HCT116 (cell line): ENCODE measurements at regions not wholly inside any gene's neighbourhood (a gene's known extent, or its start where the extent isn't known, plus 50 kb on each side); places are given as distances from the start of the nearest gene placed in this dataset.

Experiments used
- ATAC-seq: fragments of 200-7000 bp; cut with Tn5 transposase; 2 replicates; pipeline ENCODE4 v1.9.1; 2020; ENCODE audit warnings: mild to moderate bottlenecking, moderate library complexity
- BruUV-seq: library from RNA; stranded (reverse); fragments of 400-500 nt; replicated peaks from 2 replicates; lab custom pipeline; 2021; lab: Mats Ljungman, UMichigan
- CTCF ChIA-PET: fragments of 300-600 bp; sonication (Branson Sonifier 250); formaldehyde crosslinking; loops from one replicate; lab custom pipeline; 2021; ENCODE audit warnings: antibody characterized with exemption; lab: Charles Lee
- POLR2A ChIA-PET: fragments of 300-600, 350-600 bp; sonication (Branson Sonifier 250); formaldehyde crosslinking; loops from one replicate; lab custom pipeline; 2021; ENCODE audit warnings: antibody characterized with exemption; lab: Charles Lee
- RAD21 ChIA-PET, 2 experiments: fragments of 300-600 bp; sonication (Branson Sonifier 250); formaldehyde crosslinking; loops; one replicate each; lab custom pipeline; 2023; ENCODE audit warnings: low total read pairs in 2 of 2; ENCODE audit not compliant: uncharacterized antibody in 2 of 2, unreplicated experiment in 2 of 2, low non-redundant PET in 1 of 2; lab: Charles Lee
- DNase-seq: peaks from one replicate; pipeline ENCODE4 v3.0.0-alpha.2; 2010; ENCODE audit warnings: low read depth, low spot score
- H2AFZ ChIP-seq: fragments of 200-600 bp; shearing (Covaris generic), sonication (generic); 2 replicates; pipeline ENCODE4 v1.6.1; 2017; ENCODE audit warnings: low read depth, mixed run types, mixed read lengths, antibody characterized with exemption, low read length; ENCODE audit not compliant: poor library complexity, severe bottlenecking
- H3K27ac ChIP-seq: 2 replicates; pipeline ENCODE4 v1.5.1; 2012; ENCODE audit warnings: low read depth, low read length
- H3K27me3 ChIP-seq: fragments of 200-600 bp; sonication (generic); 2 replicates; pipeline ENCODE4 v1.6.1; 2016; ENCODE audit warnings: mixed run types, low read length, mixed read lengths; ENCODE audit not compliant: insufficient read depth
- H3K36me3 ChIP-seq, 2 experiments: fragments of 200-500 bp in 1 of 2; fragments of 200-600 bp in 1 of 2; sonication (Bioruptor generic) in 1 of 2; sonication (generic) in 1 of 2; 2 replicates each; pipeline versions ENCODE4 v1.5.1 to v1.6.1; 2014 to 2016; ENCODE audit warnings: low read length in 2 of 2, inconsistent platforms in 1 of 2, mixed read lengths in 1 of 2, mixed run types in 1 of 2; ENCODE audit not compliant: insufficient read depth in 2 of 2, control insufficient read depth in 1 of 2
- H3K4me1 ChIP-seq, 2 experiments: fragments of 200-600 bp in 1 of 2; sonication (generic) in 1 of 2; 2 replicates each; pipeline versions ENCODE4 v1.5.1 to v1.6.1; 2012 to 2017; ENCODE audit warnings: low read length in 2 of 2, inconsistent platforms in 1 of 2, mild to moderate bottlenecking in 1 of 2, mixed read lengths in 1 of 2, mixed run types in 1 of 2, moderate library complexity in 1 of 2; ENCODE audit not compliant: insufficient read depth in 2 of 2, control insufficient read depth in 1 of 2
- H3K4me2 ChIP-seq: fragments of 200-600 bp; sonication (generic); 2 replicates; pipeline ENCODE4 v1.6.1; 2017; ENCODE audit warnings: mixed run types, low read length, mixed read lengths
- H3K4me3 ChIP-seq, 2 experiments: fragments of 200-600 bp in 1 of 2; sonication (generic) in 1 of 2; replicated peaks in 1 of 2; 2 replicates each; pipeline ENCODE4 v1.5.1; 2011 to 2016; ENCODE audit warnings: low read length in 2 of 2, control low read depth in 1 of 2, low read depth in 1 of 2, mild to moderate bottlenecking in 1 of 2, mixed read lengths in 1 of 2, mixed run types in 1 of 2
- H3K79me2 ChIP-seq: fragments of 200-600 bp; sonication (generic); 2 replicates; pipeline ENCODE4 v1.6.1; 2017; ENCODE audit warnings: mild to moderate bottlenecking, mixed run types, low read length, moderate library complexity, mixed read lengths; ENCODE audit not compliant: insufficient read depth
- H3K9ac ChIP-seq: fragments of 200-600 bp; sonication (generic); 2 replicates; pipeline ENCODE4 v1.6.1; 2016; ENCODE audit warnings: low read length, mixed read lengths
- H3K9me2 ChIP-seq: fragments of 200-600 bp; sonication (generic), shearing (Covaris generic); 2 replicates; pipeline ENCODE4 v1.6.1; 2017; ENCODE audit warnings: mixed run types, mild to moderate bottlenecking, moderate library complexity; ENCODE audit not compliant: insufficient read depth
- H3K9me3 ChIP-seq, 2 experiments: fragments of 200-500 bp in 1 of 2; fragments of 200-600 bp in 1 of 2; sonication (Bioruptor generic) in 1 of 2; sonication (generic) in 1 of 2; 2 replicates each; pipeline ENCODE4 v1.6.1; 2014 to 2017; ENCODE audit warnings: low read length in 2 of 2, mixed read lengths in 2 of 2, inconsistent platforms in 1 of 2, low read depth in 1 of 2, mild to moderate bottlenecking in 1 of 2, mixed run types in 1 of 2, moderate library complexity in 1 of 2; ENCODE audit not compliant: control insufficient read depth in 1 of 2, insufficient read depth in 1 of 2
- H4K20me1 ChIP-seq: fragments of 200-600 bp; sonication (generic), shearing (Covaris generic); 2 replicates; pipeline ENCODE4 v1.6.1; 2017; ENCODE audit warnings: mixed run types, mild to moderate bottlenecking, moderate library complexity; ENCODE audit not compliant: insufficient read depth
- ATF3 ChIP-seq: IDR thresholded peaks from 2 replicates; pipeline ENCODE4 v1.6.1; 2012
- CBX3 ChIP-seq: IDR thresholded peaks from 2 replicates; pipeline ENCODE4 v1.6.1; 2012; ENCODE audit warnings: low read depth
- CEBPB ChIP-seq: IDR thresholded peaks from 2 replicates; pipeline ENCODE4 v1.6.1; 2012; ENCODE audit warnings: low read depth
- EGR1 ChIP-seq: IDR thresholded peaks from 2 replicates; pipeline ENCODE4 v1.6.1; 2012; ENCODE audit warnings: low read depth
- ELF1 ChIP-seq: IDR thresholded peaks from 2 replicates; pipeline ENCODE4 v1.6.1; 2012; ENCODE audit warnings: low read depth, borderline replicate concordance
- RAD21 ChIP-seq: IDR thresholded peaks from 2 replicates; pipeline ENCODE4 v1.6.1; 2012; ENCODE audit warnings: low read depth, mild to moderate bottlenecking
- REST ChIP-seq: IDR thresholded peaks from 2 replicates; pipeline ENCODE4 v1.6.1; 2012; ENCODE audit warnings: low read depth
- SP1 ChIP-seq: IDR thresholded peaks from 2 replicates; pipeline ENCODE4 v1.6.1; 2012; ENCODE audit warnings: low read depth
- SRF ChIP-seq: IDR thresholded peaks from 2 replicates; pipeline ENCODE4 v1.6.1; 2012; ENCODE audit warnings: low read depth
- TCF7L2 ChIP-seq: IDR thresholded peaks from 2 replicates; pipeline ENCODE4 v1.7.0; 2011; ENCODE audit warnings: borderline replicate concordance, inconsistent platforms; ENCODE audit not compliant: insufficient read depth, insufficient read length; ENCODE audit errors: extremely low read depth
- YY1 ChIP-seq: IDR thresholded peaks from 2 replicates; pipeline ENCODE4 v1.6.1; 2011; ENCODE audit warnings: low read length, low read depth, moderate library complexity, mild to moderate bottlenecking; ENCODE audit not compliant: insufficient replicate concordance; ENCODE audit errors: extremely low read depth
- intact Hi-C: fragments of 100-400 bp; cut with micrococcal nuclease; formaldehyde crosslinking; loops from 2 replicates; pipeline ENCODE4 v1.10.0; 2022

- ChIA-PET CTCF (no interaction called here), POLR2A (no interaction called here), RAD21 (no interaction called here)
- Histone ChIP-seq H3K36me3 (no peaks in the 10 kb centered on the region), H3K4me1 (no peaks in the 10 kb centered on the region), H3K4me3 (no peak overlapping the region), H3K27ac (no peak overlapping the region), H2AFZ (no peak overlapping the region), H3K9ac (no peak overlapping the region), H3K79me2 (no peaks in the 10 kb centered on the region), H3K9me2 (no peaks in the 10 kb centered on the region), H3K4me2 (no peak overlapping the region), H3K27me3 (no peaks in the 10 kb centered on the region), H3K9me3 (no peaks in the 10 kb centered on the region), H4K20me1 (no peaks in the 10 kb centered on the region)
- BruUV-seq, result no TSS peak
- ATAC-seq (no peak), DNase-seq (no peak)
- TF ChIP-seq EGR1 (no peak), CBX3 (no peak), CEBPB (no peak), YY1 (no peak), SP1 (no peak), TCF7L2 (no peak), ELF1 (no peak), RAD21 (no peak), SRF (no peak), ATF3 (no peak), REST (no peak)
- intact Hi-C loops, result no loop called here
These were observed 181.1 kb upstream of the MEF2C start for GRCh38 chr5:89064054-89064453.
